AG04450 (cell line): ENCODE measurements at regions not wholly inside any gene's neighbourhood (a gene's known extent, or its start where the extent isn't known, plus 50 kb on each side); places are given as distances from the start of the nearest gene placed in this dataset.

ENCODE experiments used
- CTCF ChIA-PET: fragments of 300-600, 350-600 bp; formaldehyde crosslinking; extraction: SDS; loops from one replicate; lab custom pipeline; 2022; ENCODE audit warnings: antibody characterized with exemption, inconsistent platforms; lab: Charles Lee
- POLR2A ChIA-PET: fragments of 350-600 bp; formaldehyde crosslinking; extraction: SDS; loops from one replicate; lab custom pipeline; 2021; ENCODE audit warnings: antibody characterized with exemption, inconsistent platforms; lab: Yijun Ruan, JAX
- DNase-seq: peaks from one replicate; pipeline ENCODE4 v3.0.0-alpha.2; 2011; ENCODE audit warnings: low read depth, low spot score
- H3K27ac ChIP-seq: one replicate; pipeline ENCODE4 v1.5.1; 2012; ENCODE audit warnings: low read depth, low read length, control low read depth
- H3K27me3 ChIP-seq: one replicate; pipeline ENCODE4 v1.6.0; 2012; ENCODE audit warnings: low read length; ENCODE audit not compliant: control insufficient read depth, insufficient read depth
- H3K4me3 ChIP-seq: 2 replicates; pipeline ENCODE4 v1.5.1; 2011; ENCODE audit warnings: mild to moderate bottlenecking, low read depth, low read length, control low read depth
- H3K9me3 ChIP-seq: 2 replicates; pipeline ENCODE4 v1.5.1; 2012; ENCODE audit warnings: low read length; ENCODE audit not compliant: control insufficient read depth, insufficient read depth
- TF ChIP-seq, protein P1 (sequence below): IDR thresholded peaks from 2 replicates; pipeline ENCODE4 v1.5.1; 2011; ENCODE audit warnings: low read depth, low read length, control low read depth, inconsistent platforms

DNA sequence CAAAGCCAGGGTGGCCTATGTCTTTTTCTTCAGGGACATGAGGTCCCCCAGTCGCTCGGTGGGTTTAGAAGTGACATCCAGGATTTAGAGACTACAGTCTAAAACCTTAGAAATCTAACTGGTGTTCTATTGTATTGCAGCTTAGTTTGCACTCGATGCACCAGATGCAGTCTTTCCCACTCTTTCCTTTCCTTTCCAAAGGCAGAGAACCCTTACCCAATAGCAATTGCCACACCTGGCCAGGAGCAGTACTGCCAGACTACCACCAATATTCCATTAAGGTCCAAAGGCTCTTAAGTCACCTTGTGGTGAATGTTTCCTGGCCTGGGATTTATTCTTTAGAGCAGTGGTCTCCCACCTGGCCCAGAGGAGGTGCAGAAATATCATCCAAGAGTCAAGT is 1068.8 kb downstream of the FAM133A start:
- POLR2A ChIA-PET = no interaction called here
- no peak for DNase-seq
- CTCF ChIA-PET = no interaction called here
- Histone ChIP-seq H3K4me3 (no peak overlapping the region), H3K27me3 (no peaks in the 10 kb centered on the region), H3K9me3 (no peaks in the 10 kb centered on the region), H3K27ac (no peak overlapping the region)
- TF ChIP-seq, protein P1, sequence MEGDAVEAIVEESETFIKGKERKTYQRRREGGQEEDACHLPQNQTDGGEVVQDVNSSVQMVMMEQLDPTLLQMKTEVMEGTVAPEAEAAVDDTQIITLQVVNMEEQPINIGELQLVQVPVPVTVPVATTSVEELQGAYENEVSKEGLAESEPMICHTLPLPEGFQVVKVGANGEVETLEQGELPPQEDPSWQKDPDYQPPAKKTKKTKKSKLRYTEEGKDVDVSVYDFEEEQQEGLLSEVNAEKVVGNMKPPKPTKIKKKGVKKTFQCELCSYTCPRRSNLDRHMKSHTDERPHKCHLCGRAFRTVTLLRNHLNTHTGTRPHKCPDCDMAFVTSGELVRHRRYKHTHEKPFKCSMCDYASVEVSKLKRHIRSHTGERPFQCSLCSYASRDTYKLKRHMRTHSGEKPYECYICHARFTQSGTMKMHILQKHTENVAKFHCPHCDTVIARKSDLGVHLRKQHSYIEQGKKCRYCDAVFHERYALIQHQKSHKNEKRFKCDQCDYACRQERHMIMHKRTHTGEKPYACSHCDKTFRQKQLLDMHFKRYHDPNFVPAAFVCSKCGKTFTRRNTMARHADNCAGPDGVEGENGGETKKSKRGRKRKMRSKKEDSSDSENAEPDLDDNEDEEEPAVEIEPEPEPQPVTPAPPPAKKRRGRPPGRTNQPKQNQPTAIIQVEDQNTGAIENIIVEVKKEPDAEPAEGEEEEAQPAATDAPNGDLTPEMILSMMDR = no peak

DNA sequence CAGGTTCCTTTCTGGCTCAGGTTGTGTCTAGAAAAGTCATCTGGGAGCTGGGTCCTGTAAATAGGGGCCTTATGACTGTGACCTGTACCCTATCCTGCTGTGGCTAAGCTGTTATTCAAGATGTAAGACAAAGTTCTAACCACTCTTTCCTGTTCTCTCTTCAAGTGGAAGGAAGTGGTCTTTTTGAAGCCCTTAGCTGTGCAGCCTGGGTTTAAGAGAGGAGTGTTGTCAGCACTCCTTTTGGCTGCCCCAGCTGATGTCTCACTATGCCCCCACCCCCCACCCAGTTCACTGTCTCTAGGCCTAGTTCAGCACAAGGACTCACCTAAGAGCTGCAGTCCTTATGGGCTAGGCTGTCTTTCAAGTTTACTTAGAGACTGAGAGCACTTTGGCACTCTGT is 1069.5 kb downstream of the FAM133A start:
- CTCF ChIA-PET = no interaction called here
- no peaks in the 10 kb centered on the region for H3K27me3 ChIP-seq
- DNase-seq = no peak
- H3K4me3 ChIP-seq = no peak overlapping the region
- POLR2A ChIA-PET = no interaction called here
- no peak overlapping the region for H3K27ac ChIP-seq
- TF ChIP-seq, protein P1 = no peak
- H3K9me3 ChIP-seq = no peaks in the 10 kb centered on the region

DNA sequence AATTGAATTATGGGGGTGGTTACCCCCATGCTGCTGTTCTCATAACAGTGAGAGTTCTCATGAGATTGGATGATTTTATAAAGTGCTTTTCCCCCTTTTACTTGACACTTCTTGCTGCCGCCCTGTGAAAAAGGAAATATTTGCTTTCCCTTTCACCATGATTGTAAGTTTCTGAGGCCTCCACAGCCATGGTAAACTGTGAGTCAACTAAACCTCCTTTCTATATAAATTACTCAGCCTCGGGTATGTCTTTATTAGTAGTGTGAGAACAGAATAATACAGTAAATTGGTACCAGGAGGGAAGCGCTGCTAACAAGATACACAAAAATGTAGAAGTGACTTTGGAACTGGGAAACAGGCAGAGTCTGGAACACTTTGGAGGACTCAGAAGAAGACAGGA is 1070.8 kb downstream of the FAM133A start:
- Histone ChIP-seq H3K4me3 (no peak overlapping the region), H3K9me3 (no peaks in the 10 kb centered on the region), H3K27me3 (no peaks in the 10 kb centered on the region), H3K27ac (no peak overlapping the region)
- POLR2A ChIA-PET = no interaction called here
- CTCF ChIA-PET = no interaction called here
- DNase-seq = no peak
- TF ChIP-seq, protein P1 = no peak

DNA sequence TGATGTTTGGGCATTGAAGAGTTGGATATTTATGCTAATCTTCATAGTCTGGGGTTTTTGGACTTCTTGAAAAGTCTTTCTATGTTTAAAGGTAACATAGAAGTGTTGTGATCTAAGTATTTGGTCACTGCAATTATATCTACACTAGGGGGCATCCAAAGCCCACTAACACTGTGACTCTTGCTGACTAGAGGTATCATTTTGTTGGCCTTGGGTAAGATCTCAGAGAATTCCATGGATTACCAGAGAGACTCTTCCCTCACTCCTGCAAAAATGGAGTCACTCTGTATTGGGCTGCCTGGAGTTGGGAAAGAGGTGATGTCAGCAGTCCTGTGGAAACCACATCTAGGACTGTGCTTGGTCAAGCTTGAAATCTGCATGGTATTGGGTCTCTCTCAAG is 1077.6 kb downstream of the FAM133A start:
- peaks cover 6% of the 10 kb centered on the region; the same call in 1 of the 2 replicates for H3K9me3 ChIP-seq
- TF ChIP-seq, protein P1 = no peak
- POLR2A ChIA-PET = no interaction called here
- H3K27me3 ChIP-seq = no peaks in the 10 kb centered on the region
- no peak overlapping the region for H3K27ac ChIP-seq
- DNase-seq = no peak
- CTCF ChIA-PET = no interaction called here
- no peak overlapping the region for H3K4me3 ChIP-seq

DNA sequence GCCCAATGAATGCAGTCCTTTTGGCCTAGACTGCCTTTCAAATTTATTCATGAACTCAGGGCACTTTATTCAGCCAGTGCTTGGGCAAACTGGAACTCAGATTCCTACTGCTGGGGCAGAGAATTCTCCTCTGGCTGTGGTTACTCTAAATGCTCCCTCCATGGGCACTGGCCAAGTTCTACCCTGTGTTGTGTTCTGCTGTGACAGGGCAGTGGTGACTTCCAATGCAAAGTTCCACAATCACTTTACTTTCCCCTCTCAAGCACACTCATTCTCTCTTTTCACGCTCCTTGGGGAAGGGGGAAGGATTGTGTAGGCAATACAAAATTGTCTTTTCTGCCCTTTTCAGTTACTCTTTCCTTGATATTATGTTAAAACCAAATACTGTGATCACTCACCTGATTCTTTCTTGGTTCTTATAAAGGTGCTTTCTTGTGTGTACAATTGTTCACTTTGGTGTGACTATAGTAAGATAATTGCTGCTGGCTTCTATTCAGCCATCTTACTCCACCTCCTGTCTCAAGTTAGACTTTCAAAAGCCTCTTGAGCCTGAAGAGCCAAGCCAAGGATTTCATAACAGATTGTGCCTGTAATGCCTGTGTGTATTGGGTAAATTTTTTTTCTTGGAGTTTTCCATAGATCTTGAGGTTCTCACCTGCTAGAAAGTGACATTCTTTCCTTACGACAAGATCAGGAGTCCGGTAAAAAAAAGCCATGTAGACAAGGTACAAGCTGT is 1078.6 kb downstream of the FAM133A start:
- CTCF ChIA-PET = no interaction called here

More for the DNA sequence above, 1078.6 kb downstream of the FAM133A start:
- POLR2A ChIA-PET = no interaction called here
- no peak overlapping the region for H3K4me3 ChIP-seq
- TF ChIP-seq, protein P1 = no peak
- H3K27me3 ChIP-seq = no peaks in the 10 kb centered on the region
- H3K27ac ChIP-seq = no peak overlapping the region
- DNase-seq = no peak
- peaks cover 6% of the 10 kb centered on the region; the same call in 1 of the 2 replicates for H3K9me3 ChIP-seq
